ENCODE measurements at regions not wholly inside any gene's neighbourhood (a gene's known extent, or its start where the extent isn't known, plus 50 kb on each side); places are given as distances from the start of the nearest gene placed in this dataset.

DNA sequence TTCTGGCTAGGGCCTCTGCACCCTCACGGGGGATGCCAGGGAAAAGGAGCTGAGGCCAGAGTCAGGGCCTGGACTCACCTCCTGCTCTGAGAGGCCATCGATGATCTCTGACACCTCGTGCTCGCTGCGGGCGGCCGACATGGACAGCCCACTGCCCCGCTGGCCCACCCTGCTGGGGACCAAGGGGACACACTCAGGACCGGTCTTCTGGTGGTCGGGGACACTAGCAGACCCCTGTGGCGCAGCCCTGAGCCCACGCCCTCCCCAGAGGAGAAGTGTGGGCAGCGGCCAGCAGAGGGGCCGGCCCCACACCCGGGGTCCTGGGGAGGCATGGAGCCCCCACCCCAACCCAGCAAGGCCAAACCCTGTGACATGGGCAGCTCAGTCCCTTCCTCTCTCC, 134.6 kb downstream of the RFLNA start:
- WGBS = 97% methylated on average over 5 of the region's 15 CpGs
- TF ChIP-seq POLR2A (IDR thresholded peaks at IDR 0.05) (no peak), POLR2AphosphoS5 (IDR thresholded peaks at IDR 0.05) (no peak), CTCF (IDR thresholded peaks at IDR 0.05) (no peak), EP300 (IDR thresholded peaks at IDR 0.05) (no peak)
- Histone ChIP-seq H3K9me3 (no peaks in the 10 kb centered on the region), H3K36me3 (peaks cover 58% of the 10 kb centered on the region), H3K4me3 (no peak overlapping the region), H3K27ac (no peak overlapping the region), H3K27me3 (no peaks in the 10 kb centered on the region), H3K4me1 (peaks cover 49% of the 10 kb centered on the region)
- DNase-seq (ENCODE audit: low spot score in 2 of 2) = no peak

GRCh38 chr12:124428792-124429281, 133.9 kb downstream of the RFLNA start:
- no peak overlapping the region for H3K4me3 ChIP-seq
- peaks cover 51% of the 10 kb centered on the region for H3K4me1 ChIP-seq
- peak overlapping the region; percentile 45 for H3K27ac ChIP-seq
- H3K36me3 ChIP-seq = peaks cover 58% of the 10 kb centered on the region
- TF ChIP-seq POLR2AphosphoS5 (IDR thresholded peaks at IDR 0.05) (no peak), POLR2A (IDR thresholded peaks at IDR 0.05) (no peak), EP300 (IDR thresholded peaks at IDR 0.05) (no peak), CTCF (IDR thresholded peaks at IDR 0.05) (no peak)
- H3K27me3 ChIP-seq = no peaks in the 10 kb centered on the region
- DNase-seq (ENCODE audit: low spot score in 2 of 2) = no peak
- WGBS = 44% methylated on average over 5 of the region's 13 CpGs
- H3K9me3 ChIP-seq = no peaks in the 10 kb centered on the region

DNA sequence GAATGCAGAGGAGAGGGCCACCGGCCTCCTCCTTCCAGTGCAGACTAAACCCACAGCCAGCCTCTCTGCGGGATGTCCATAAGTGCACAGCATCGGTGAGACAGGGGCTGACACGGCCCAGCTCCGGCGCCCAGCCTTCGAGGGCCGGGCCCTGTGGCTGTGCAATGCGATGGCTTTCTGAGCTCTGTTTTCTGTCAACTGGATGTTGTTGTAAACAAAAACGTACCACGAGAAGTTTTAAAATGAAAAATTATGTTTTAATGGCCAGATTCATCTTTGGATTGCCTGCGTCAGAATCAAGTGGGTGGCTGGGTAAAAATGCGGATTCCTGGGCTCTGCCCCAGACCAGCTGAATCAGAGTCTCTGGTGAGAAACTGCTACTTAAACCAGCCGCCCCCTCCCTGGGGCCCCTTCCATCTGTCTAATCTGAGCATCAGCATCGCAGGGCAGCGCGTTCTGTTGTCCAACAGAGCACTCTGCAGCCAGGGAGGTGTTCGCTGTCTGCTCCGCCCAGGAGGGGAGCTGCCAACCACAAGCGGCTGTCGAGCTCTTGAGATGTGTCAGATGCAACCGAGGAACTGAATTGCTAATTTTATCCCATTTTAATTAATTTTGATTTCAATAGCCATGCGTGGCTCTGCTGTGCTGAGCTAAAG, 133.4 kb downstream of the RFLNA start:
- Histone ChIP-seq H3K4me1 (peaks cover 51% of the 10 kb centered on the region), H3K27me3 (no peaks in the 10 kb centered on the region), H3K27ac (peak overlapping the region; percentile 45), H3K4me3 (no peak overlapping the region), H3K9me3 (no peaks in the 10 kb centered on the region), H3K36me3 (peaks cover 56% of the 10 kb centered on the region)
- TF ChIP-seq EP300 (IDR thresholded peaks at IDR 0.05) (no peak), POLR2A (IDR thresholded peaks at IDR 0.05) (no peak), CTCF (IDR thresholded peaks at IDR 0.05) (no peak), POLR2AphosphoS5 (IDR thresholded peaks at IDR 0.05) (no peak)
- 57% methylated on average over 20 of the region's 23 CpGs for WGBS
- DNase-seq (ENCODE audit: low spot score in 2 of 2) = no peak

- 89% methylated on average over 23 of the region's 42 CpGs for WGBS
- H3K4me3 ChIP-seq = no peak overlapping the region
- TF ChIP-seq EP300 (IDR thresholded peaks at IDR 0.05) (no peak), POLR2A (IDR thresholded peaks at IDR 0.05) (no peak), CTCF (IDR thresholded peaks at IDR 0.05) (no peak), POLR2AphosphoS5 (IDR thresholded peaks at IDR 0.05) (no peak)
- DNase-seq (ENCODE audit: low spot score in 2 of 2) = no peak
- no peaks in the 10 kb centered on the region for H3K27me3 ChIP-seq
- H3K36me3 ChIP-seq = peaks cover 53% of the 10 kb centered on the region
- peak overlapping the region; percentile 45 for H3K27ac ChIP-seq
- H3K4me1 ChIP-seq = peaks cover 57% of the 10 kb centered on the region
- no peaks in the 10 kb centered on the region for H3K9me3 ChIP-seq
Observed at GRCh38 chr12:124426594-124427555, 132.0 kb downstream of the RFLNA start.

DNA sequence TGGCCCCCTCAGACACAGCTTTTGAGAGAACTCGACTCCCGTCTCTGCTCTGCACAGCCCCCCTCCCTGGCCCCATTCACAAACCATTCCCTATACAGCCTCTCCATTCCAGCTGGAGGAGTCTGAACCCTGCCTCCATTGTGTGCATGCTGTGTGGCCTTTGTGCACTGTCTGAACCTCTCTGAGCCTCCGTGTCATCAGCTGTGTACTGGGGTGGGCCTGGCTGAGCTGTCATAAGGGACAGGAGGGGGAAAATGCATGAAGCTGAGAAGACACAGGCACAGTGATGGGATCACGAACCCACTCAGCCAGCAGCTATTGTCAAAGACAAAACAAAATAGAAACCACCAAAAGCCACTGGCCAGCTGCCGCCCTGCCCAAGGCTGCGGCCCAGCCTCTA, 130.8 kb downstream of the RFLNA start:
- Histone ChIP-seq H3K36me3 (peaks cover 57% of the 10 kb centered on the region), H3K4me3 (no peak overlapping the region), H3K27me3 (no peaks in the 10 kb centered on the region), H3K4me1 (peaks cover 69% of the 10 kb centered on the region), H3K9me3 (no peaks in the 10 kb centered on the region), H3K27ac (no peak overlapping the region)
- TF ChIP-seq EP300 (IDR thresholded peaks at IDR 0.05) (no peak), CTCF (IDR thresholded peaks at IDR 0.05) (no peak), POLR2AphosphoS5 (IDR thresholded peaks at IDR 0.05) (no peak), POLR2A (IDR thresholded peaks at IDR 0.05) (no peak)
- no peak for DNase-seq (ENCODE audit: low spot score in 2 of 2)
- WGBS = 91% methylated on average over 6 of the region's 6 CpGs
